ENCODE measurements at regions not wholly inside any gene's neighbourhood (a gene's known extent, or its start where the extent isn't known, plus 50 kb on each side); places are given as distances from the start of the nearest gene placed in this dataset.

- peaks cover 0 to 8% of the 10 kb centered on the region in 2 donors for H3K27me3 ChIP-seq
- H3K36me3 ChIP-seq = no peaks in the 10 kb centered on the region
- TF ChIP-seq POLR2A (IDR thresholded peaks at IDR 0.05) = no peak
- TF ChIP-seq CTCF (IDR thresholded peaks at IDR 0.05) = no peak
- TF ChIP-seq POLR2AphosphoS5 (IDR thresholded peaks at IDR 0.05) = no peak
- no peak overlapping the region for H3K27ac ChIP-seq
- no peaks in the 10 kb centered on the region for H3K4me1 ChIP-seq
- peaks cover 0 to 7% of the 10 kb centered on the region in 2 donors for H3K9me3 ChIP-seq
- intact Hi-C loops (cut with DNase I; ENCODE audit: low total_unique reads) = loop anchor here (10.0 kb wide), 1 partner anchor 436 kb away; no protein-coding TSS in a partner anchor
- no peak overlapping the region for H3K4me3 ChIP-seq
- DNase-seq (ENCODE audit: low spot score in 2 of 2) = no peak
Observed at GRCh38 chr7:156140896-156141295, 328.6 kb upstream of the SHH start.

- Histone ChIP-seq H3K27me3 (peaks cover 0 to 8% of the 10 kb centered on the region in 2 donors), H3K36me3 (no peaks in the 10 kb centered on the region), H3K4me3 (no peak overlapping the region), H3K9me3 (peaks cover 0 to 7% of the 10 kb centered on the region in 2 donors), H3K27ac (no peak overlapping the region), H3K4me1 (no peaks in the 10 kb centered on the region)
- intact Hi-C loops (cut with DNase I; ENCODE audit: low total_unique reads) = loop anchor here (10.0 kb wide), 1 partner anchor 436 kb away; no protein-coding TSS in a partner anchor
- no peak for DNase-seq (ENCODE audit: low spot score in 2 of 2)
- TF ChIP-seq POLR2AphosphoS5 (IDR thresholded peaks at IDR 0.05) = no peak
- no peak for TF ChIP-seq POLR2A (IDR thresholded peaks at IDR 0.05)
- no peak for TF ChIP-seq CTCF (IDR thresholded peaks at IDR 0.05)
Observed at GRCh38 chr7:156140447-156140846, 328.2 kb upstream of the SHH start.

DNA sequence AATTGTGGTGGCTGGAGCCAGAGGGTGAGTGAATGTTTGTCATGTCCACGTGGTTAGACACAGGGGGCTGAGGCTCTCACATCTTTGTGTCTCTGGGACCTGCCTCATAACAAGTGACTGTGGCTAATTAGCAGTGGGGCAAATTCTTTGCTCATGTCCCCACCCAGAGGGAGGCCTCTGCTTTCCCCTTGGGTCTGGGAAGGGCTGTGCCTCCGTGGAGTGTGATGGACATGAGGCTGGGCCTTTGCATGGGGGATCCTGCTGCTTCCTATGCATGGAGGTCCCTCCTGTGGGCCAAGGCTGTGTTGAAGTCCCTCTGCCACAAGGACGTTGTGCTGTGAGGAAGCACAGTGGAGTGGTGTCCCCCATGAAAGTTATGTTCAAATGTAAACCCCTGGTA lies 327.4 kb upstream of the SHH start:
- TF ChIP-seq POLR2A (IDR thresholded peaks at IDR 0.05) = no peak
- TF ChIP-seq POLR2AphosphoS5 (IDR thresholded peaks at IDR 0.05) = no peak
- no peak for TF ChIP-seq CTCF (IDR thresholded peaks at IDR 0.05)
- no peaks in the 10 kb centered on the region for H3K36me3 ChIP-seq
- H3K4me3 ChIP-seq = no peak overlapping the region
- H3K27me3 ChIP-seq = peaks cover 0 to 8% of the 10 kb centered on the region in 2 donors
- DNase-seq (ENCODE audit: low spot score in 2 of 2) = no peak
- H3K27ac ChIP-seq = no peak overlapping the region
- intact Hi-C loops (cut with DNase I; ENCODE audit: low total_unique reads) = loop anchor here (10.0 kb wide), 1 partner anchor 435 kb away; no protein-coding TSS in a partner anchor
- peaks cover 0 to 8% of the 10 kb centered on the region in 2 donors for H3K9me3 ChIP-seq
- H3K4me1 ChIP-seq = no peaks in the 10 kb centered on the region

DNA sequence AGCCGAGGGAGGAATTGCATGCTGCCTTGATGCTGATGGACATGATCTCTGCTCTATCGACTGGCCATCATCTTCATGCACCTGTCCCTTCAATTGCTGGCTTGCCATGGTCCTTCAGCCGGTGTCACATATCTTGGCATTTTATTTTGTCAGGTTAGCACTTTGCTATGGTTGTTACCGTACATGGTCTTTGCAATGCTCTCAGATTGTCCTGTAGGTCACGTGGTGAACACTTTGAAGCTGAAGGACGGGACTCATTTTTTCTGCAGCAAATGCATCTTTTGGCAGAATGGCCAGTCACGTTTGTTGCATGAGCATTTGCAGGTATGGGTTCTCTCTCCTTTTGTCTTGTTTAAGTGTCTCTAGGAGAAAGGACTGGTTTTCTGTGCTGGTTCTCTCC lies 326.8 kb upstream of the SHH start:
- no peak overlapping the region for H3K27ac ChIP-seq
- no peak for TF ChIP-seq CTCF (IDR thresholded peaks at IDR 0.05)
- TF ChIP-seq POLR2AphosphoS5 (IDR thresholded peaks at IDR 0.05) = no peak
- no peak for TF ChIP-seq POLR2A (IDR thresholded peaks at IDR 0.05)
- no peak overlapping the region for H3K4me3 ChIP-seq
- H3K9me3 ChIP-seq = peaks cover 0 to 13% of the 10 kb centered on the region in 2 donors
- H3K27me3 ChIP-seq = peaks cover 0 to 7% of the 10 kb centered on the region in 2 donors
- no peaks in the 10 kb centered on the region for H3K4me1 ChIP-seq
- H3K36me3 ChIP-seq = no peaks in the 10 kb centered on the region
- intact Hi-C loops (cut with DNase I; ENCODE audit: low total_unique reads) = no loop called here
- DNase-seq (ENCODE audit: low spot score in 2 of 2) = no peak

GRCh38 chr7:156131881-156132280 lies 319.6 kb upstream of the SHH start:
- Histone ChIP-seq H3K4me1 (no peaks in the 10 kb centered on the region), H3K4me3 (no peak overlapping the region), H3K27me3 (no peaks in the 10 kb centered on the region), H3K27ac (no peak overlapping the region), H3K36me3 (no peaks in the 10 kb centered on the region), H3K9me3 (peaks cover 0 to 14% of the 10 kb centered on the region in 2 donors)
- no peak for DNase-seq (ENCODE audit: low spot score in 2 of 2)
- intact Hi-C loops (cut with DNase I; ENCODE audit: low total_unique reads) = no loop called here
- TF ChIP-seq POLR2A (IDR thresholded peaks at IDR 0.05) = no peak
- no peak for TF ChIP-seq CTCF (IDR thresholded peaks at IDR 0.05)
- TF ChIP-seq POLR2AphosphoS5 (IDR thresholded peaks at IDR 0.05) = no peak

Measured in breast epithelium (tissue), 4 donors.